Lung (tissue), 11 donors: ENCODE measurements at regions not wholly inside any gene's neighbourhood (a gene's known extent, or its start where the extent isn't known, plus 50 kb on each side); places are given as distances from the start of the nearest gene placed in this dataset.

Source experiments
- ATAC-seq: fragments of 200-7000 bp; cut with Tn5 transposase; one replicate; pipeline ENCODE4 v1.9.1; 2020; ENCODE audit warnings: moderate number of reproducible peaks; ENCODE audit not compliant: insufficient read depth, low FRiP score
- DNase-seq, 3 donors: peaks; one replicate each; pipeline ENCODE4 v3.0.0-alpha.2; 2013 to 2017
- H3K27ac ChIP-seq, 2 donors: one replicate each; pipeline ENCODE4 v1.5.1; 2013; ENCODE audit warnings: mild to moderate bottlenecking in 2 of 2, moderate library complexity in 2 of 2, control low read depth in 1 of 2, inconsistent platforms in 1 of 2, low read depth in 1 of 2, low read length in 1 of 2
- H3K27me3 ChIP-seq, 3 donors: one replicate each; pipeline ENCODE4 v1.5.1; 2013; ENCODE audit warnings: low read length in 2 of 3; ENCODE audit not compliant: control insufficient read depth in 3 of 3, insufficient read depth in 3 of 3
- H3K36me3 ChIP-seq, 4 donors: one replicate each; pipeline ENCODE4 v1.5.1; 2013; ENCODE audit warnings: low read length in 4 of 4, mild to moderate bottlenecking in 1 of 4, moderate library complexity in 1 of 4; ENCODE audit not compliant: control insufficient read depth in 4 of 4, insufficient read depth in 4 of 4
- H3K4me1 ChIP-seq, 5 donors: one replicate each; pipeline ENCODE4 v1.5.1; 2013; ENCODE audit warnings: low read length in 5 of 5, mild to moderate bottlenecking in 2 of 5, moderate library complexity in 1 of 5; ENCODE audit not compliant: control insufficient read depth in 5 of 5, insufficient read depth in 5 of 5
- H3K4me3 ChIP-seq: one replicate; pipeline ENCODE4 v1.5.1; 2013; ENCODE audit warnings: mild to moderate bottlenecking, control low read depth, moderate library complexity
- H3K9ac ChIP-seq, 2 donors: one replicate each; pipeline ENCODE4 v1.5.1; 2013; ENCODE audit warnings: low read length in 2 of 2, control low read depth in 1 of 2; ENCODE audit not compliant: insufficient read depth in 1 of 2
- H3K9me3 ChIP-seq, 4 donors: one replicate each; pipeline ENCODE4 v1.5.1; 2013; ENCODE audit warnings: low read length in 3 of 4, mild to moderate bottlenecking in 1 of 4, moderate library complexity in 1 of 4; ENCODE audit not compliant: control insufficient read depth in 4 of 4, insufficient read depth in 3 of 4
- WGBS, 2 donors: extraction: QIAGEN DNeasy Blood & Tissue Kit; methylation state at CpG; one replicate each; pipeline ENCODE4 v1.1.7; 2013; 5-methylcytosine and 5-hydroxymethylcytosine counted together
- TF ChIP-seq, protein P1 (sequence below): IDR thresholded peaks from 2 replicates; pipeline ENCODE4 v1.5.1; 2012; ENCODE audit warnings: mild to moderate bottlenecking; ENCODE audit errors: control extremely low read depth, extremely low read depth
- donor health status: control.
- donor health status: control.
- donor health status: Bipolar disorder and iron deficiency.
- donor health status: healthy.
- donor health status: DM: yes; HTN: yes; CAD: no.

DNA sequence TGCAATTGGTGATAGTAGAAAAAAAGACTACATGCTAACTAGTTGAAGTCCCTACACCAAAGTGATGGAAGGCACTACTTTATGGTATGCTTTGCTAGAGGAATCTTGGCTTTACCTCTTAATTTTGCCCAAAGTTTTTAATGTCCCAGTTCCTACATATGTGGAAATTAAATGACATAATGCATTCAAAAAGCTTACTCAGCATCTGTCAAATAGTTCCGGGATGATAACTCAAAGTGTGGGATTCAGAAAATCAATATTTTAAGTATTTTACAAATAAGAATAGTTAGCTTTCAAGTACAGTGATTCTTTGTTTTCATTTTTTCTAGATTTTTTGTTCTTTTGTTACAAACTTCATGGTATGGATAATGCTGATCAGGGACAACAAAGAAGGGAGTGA, 211.6 kb downstream of the PCDH20 start:
- TF ChIP-seq, protein P1, sequence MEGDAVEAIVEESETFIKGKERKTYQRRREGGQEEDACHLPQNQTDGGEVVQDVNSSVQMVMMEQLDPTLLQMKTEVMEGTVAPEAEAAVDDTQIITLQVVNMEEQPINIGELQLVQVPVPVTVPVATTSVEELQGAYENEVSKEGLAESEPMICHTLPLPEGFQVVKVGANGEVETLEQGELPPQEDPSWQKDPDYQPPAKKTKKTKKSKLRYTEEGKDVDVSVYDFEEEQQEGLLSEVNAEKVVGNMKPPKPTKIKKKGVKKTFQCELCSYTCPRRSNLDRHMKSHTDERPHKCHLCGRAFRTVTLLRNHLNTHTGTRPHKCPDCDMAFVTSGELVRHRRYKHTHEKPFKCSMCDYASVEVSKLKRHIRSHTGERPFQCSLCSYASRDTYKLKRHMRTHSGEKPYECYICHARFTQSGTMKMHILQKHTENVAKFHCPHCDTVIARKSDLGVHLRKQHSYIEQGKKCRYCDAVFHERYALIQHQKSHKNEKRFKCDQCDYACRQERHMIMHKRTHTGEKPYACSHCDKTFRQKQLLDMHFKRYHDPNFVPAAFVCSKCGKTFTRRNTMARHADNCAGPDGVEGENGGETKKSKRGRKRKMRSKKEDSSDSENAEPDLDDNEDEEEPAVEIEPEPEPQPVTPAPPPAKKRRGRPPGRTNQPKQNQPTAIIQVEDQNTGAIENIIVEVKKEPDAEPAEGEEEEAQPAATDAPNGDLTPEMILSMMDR: no peak
- no peak for DNase-seq
- H3K27ac ChIP-seq: no peak overlapping the region
- no peaks in the 10 kb centered on the region for H3K4me1 ChIP-seq
- no peak overlapping the region for H3K9ac ChIP-seq
- 89 to 93% methylated on average over 1 of the region's 1 CpG for WGBS, 2 donors
- no peak for ATAC-seq
- no peaks in the 10 kb centered on the region for H3K36me3 ChIP-seq
- no peak overlapping the region for H3K4me3 ChIP-seq
- no peaks in the 10 kb centered on the region for H3K9me3 ChIP-seq
- no peaks in the 10 kb centered on the region for H3K27me3 ChIP-seq

DNA sequence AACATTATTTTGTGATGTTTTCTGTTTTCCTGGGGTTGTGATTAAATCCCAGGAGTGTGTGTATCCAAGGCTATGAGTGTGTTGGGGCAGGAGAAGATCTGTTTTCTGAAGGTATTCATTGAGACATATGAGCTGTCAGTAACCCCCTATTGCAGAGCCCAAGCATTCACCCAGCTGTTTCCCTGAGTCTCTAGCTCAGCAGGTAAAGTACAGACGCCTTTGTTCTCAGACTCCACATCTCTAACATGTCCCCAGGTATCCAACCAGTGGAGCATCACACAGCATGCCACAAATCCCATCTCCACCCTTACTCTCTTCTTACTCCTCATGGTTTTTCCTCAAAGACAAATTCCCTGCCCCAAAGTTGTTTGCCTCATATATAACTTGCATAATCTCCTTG, 213.6 kb downstream of the PCDH20 start:
- Histone ChIP-seq H3K4me1 (no peaks in the 10 kb centered on the region), H3K27ac (no peak overlapping the region), H3K4me3 (no peak overlapping the region), H3K27me3 (no peaks in the 10 kb centered on the region), H3K9me3 (no peaks in the 10 kb centered on the region), H3K9ac (no peak overlapping the region), H3K36me3 (no peaks in the 10 kb centered on the region)
- WGBS, 2 donors: 25 to 28% methylated on average over 1 of the region's 1 CpG
- TF ChIP-seq, protein P1: no peak
- ATAC-seq: no peak
- DNase-seq: no peak

DNA sequence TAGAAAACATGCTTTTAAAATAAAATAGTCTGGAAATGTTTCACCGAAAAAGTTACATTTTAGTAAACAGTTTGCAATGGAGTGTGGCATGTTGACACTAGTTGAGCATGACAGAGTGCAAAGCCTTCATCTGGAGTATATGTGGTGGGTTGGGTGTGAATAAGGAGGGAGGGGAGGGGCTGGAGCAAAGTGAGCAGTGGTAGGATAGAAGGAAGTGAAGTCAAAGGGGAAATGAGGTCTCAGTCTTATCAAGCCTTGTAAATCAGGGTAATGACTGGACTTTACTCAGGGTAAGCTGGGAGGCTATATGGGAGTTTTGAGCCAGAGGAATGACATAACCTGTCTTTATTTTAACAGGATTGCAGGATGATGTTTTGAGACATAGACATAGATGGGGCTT, 222.8 kb downstream of the PCDH20 start:
- TF ChIP-seq, protein P1: no peak
- ATAC-seq (no peak), DNase-seq (no peak)
- Histone ChIP-seq H3K27me3 (no peaks in the 10 kb centered on the region), H3K4me1 (no peaks in the 10 kb centered on the region), H3K27ac (no peak overlapping the region), H3K36me3 (no peaks in the 10 kb centered on the region), H3K9me3 (no peaks in the 10 kb centered on the region), H3K9ac (no peak overlapping the region), H3K4me3 (no peak overlapping the region)
- 79 to 80% methylated on average over 1 of the region's 1 CpG for WGBS, 2 donors

DNA sequence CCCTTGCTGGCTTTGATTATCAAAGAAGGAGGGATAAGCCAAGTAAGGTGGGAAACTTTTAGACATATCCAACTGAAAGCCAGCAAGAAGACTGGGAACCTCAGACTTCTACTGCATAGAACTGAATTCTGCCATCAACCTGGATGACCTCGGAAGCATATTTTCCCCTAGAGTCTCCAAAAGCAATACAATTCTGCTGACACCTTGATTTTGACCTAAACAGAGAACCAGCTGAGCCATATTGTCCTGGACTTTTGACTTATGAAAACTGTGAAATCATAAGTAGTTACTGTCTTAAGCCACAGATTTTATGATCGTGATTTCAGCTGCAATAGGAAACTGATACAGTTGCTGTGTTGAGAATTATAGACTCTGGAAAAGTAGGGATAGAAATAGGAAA, 227.6 kb downstream of the PCDH20 start:
- Histone ChIP-seq H3K27me3 (no peaks in the 10 kb centered on the region), H3K36me3 (no peaks in the 10 kb centered on the region), H3K27ac (no peak overlapping the region), H3K9me3 (no peaks in the 10 kb centered on the region), H3K4me1 (no peaks in the 10 kb centered on the region), H3K9ac (no peak overlapping the region), H3K4me3 (no peak overlapping the region)
- TF ChIP-seq, protein P1: no peak
- ATAC-seq (no peak), DNase-seq (no peak)
- WGBS, 2 donors: 88 to 93% methylated on average over 2 of the region's 2 CpGs
